ENCODE measurements at regions not wholly inside any gene's neighbourhood (a gene's known extent, or its start where the extent isn't known, plus 50 kb on each side); places are given as distances from the start of the nearest gene placed in this dataset.

GRCh38 chr19:16017138-16017490, 59.2 kb upstream of the TPM4 start:
- Histone ChIP-seq H3K27me3 (ENCODE audit: insufficient read depth, low read length) (no peaks in the 10 kb centered on the region), H3K9ac (ENCODE audit: low read length) (no peak overlapping the region), H3K79me2 (ENCODE audit: insufficient read depth, low read length) (no peaks in the 10 kb centered on the region), H4K20me1 (ENCODE audit: insufficient read depth) (no peaks in the 10 kb centered on the region), H3K27ac (ENCODE audit: low read depth, low read length) (no peak overlapping the region), H3K36me3 (ENCODE audit: control insufficient read depth in 1 of 2, insufficient read depth in 2 of 2, low read length in 2 of 2) (no peaks in the 10 kb centered on the region), H3K4me3 (replicated peaks in 1 of 2; ENCODE audit: low read depth in 1 of 2, low read length in 2 of 2) (no peak overlapping the region), H2AFZ (ENCODE audit: low read depth, low read length, poor library complexity, severe bottlenecking) (no peak overlapping the region), H3K9me3 (ENCODE audit: control insufficient read depth in 1 of 2, insufficient read depth in 1 of 2, low read depth in 1 of 2, low read length in 2 of 2) (no peaks in the 10 kb centered on the region), H3K4me2 (ENCODE audit: low read length) (no peak overlapping the region), H3K9me2 (ENCODE audit: insufficient read depth) (no peaks in the 10 kb centered on the region), H3K4me1 (ENCODE audit: control insufficient read depth in 1 of 2, insufficient read depth in 2 of 2, low read length in 2 of 2) (no peaks in the 10 kb centered on the region)
- RAD21 ChIA-PET (ENCODE audit: low non-redundant PET in 1 of 2, low total read pairs in 2 of 2, uncharacterized antibody in 2 of 2, unreplicated experiment in 2 of 2), result no interaction called here
- CTCF ChIA-PET, result no interaction called here
- BruUV-seq (replicated peaks), result no TSS peak
- ATAC-seq (no peak), DNase-seq (ENCODE audit: low read depth, low spot score) (no peak)
- intact Hi-C loops (cut with micrococcal nuclease), result no loop called here
- TF ChIP-seq EZH2 (IDR thresholded peaks at IDR 0.05), result no peak
- TF ChIP-seq RAD21 (IDR thresholded peaks at IDR 0.05; ENCODE audit: low read depth), result no peak
- TF ChIP-seq JUND (IDR thresholded peaks at IDR 0.05), result no peak
- TF ChIP-seq EGR1 (IDR thresholded peaks at IDR 0.05; ENCODE audit: low read depth), result no peak
- no peak for TF ChIP-seq CTCF (IDR thresholded peaks at IDR 0.05 in 2 of 3, conservative IDR thresholded peaks at IDR 0.05 in 1 of 3; ENCODE audit: borderline replicate concordance in 1 of 3, insufficient read depth in 1 of 3, low read depth in 2 of 3, low read length in 2 of 3)
- TF ChIP-seq SP1 (IDR thresholded peaks at IDR 0.05; ENCODE audit: low read depth), result no peak
- POLR2A ChIA-PET, result no interaction called here

- Histone ChIP-seq H3K79me2 (ENCODE audit: insufficient read depth, low read length) (no peaks in the 10 kb centered on the region), H3K4me1 (ENCODE audit: control insufficient read depth in 1 of 2, insufficient read depth in 2 of 2, low read length in 2 of 2) (no peaks in the 10 kb centered on the region), H4K20me1 (ENCODE audit: insufficient read depth) (no peaks in the 10 kb centered on the region), H3K9me3 (ENCODE audit: control insufficient read depth in 1 of 2, insufficient read depth in 1 of 2, low read depth in 1 of 2, low read length in 2 of 2) (no peaks in the 10 kb centered on the region), H3K4me2 (ENCODE audit: low read length) (no peak overlapping the region), H3K27me3 (ENCODE audit: insufficient read depth, low read length) (no peaks in the 10 kb centered on the region), H3K27ac (ENCODE audit: low read depth, low read length) (no peak overlapping the region), H3K4me3 (replicated peaks in 1 of 2; ENCODE audit: low read depth in 1 of 2, low read length in 2 of 2) (no peak overlapping the region), H3K36me3 (ENCODE audit: control insufficient read depth in 1 of 2, insufficient read depth in 2 of 2, low read length in 2 of 2) (no peaks in the 10 kb centered on the region), H3K9me2 (ENCODE audit: insufficient read depth) (no peaks in the 10 kb centered on the region), H2AFZ (ENCODE audit: low read depth, low read length, poor library complexity, severe bottlenecking) (no peak overlapping the region), H3K9ac (ENCODE audit: low read length) (no peak overlapping the region)
- POLR2A ChIA-PET, result no interaction called here
- CTCF ChIA-PET, result no interaction called here
- intact Hi-C loops (cut with micrococcal nuclease), result no loop called here
- BruUV-seq (replicated peaks), result no TSS peak
- no peak for ATAC-seq
- TF ChIP-seq EZH2phosphoT487 (IDR thresholded peaks at IDR 0.05; ENCODE audit: borderline replicate concordance) (no peak), SRF (IDR thresholded peaks at IDR 0.05; ENCODE audit: low read depth) (no peak), POLR2A (IDR thresholded peaks at IDR 0.05; ENCODE audit: borderline replicate concordance, extremely low read depth, insufficient read depth, insufficient read length) (no peak), TCF7L2 (IDR thresholded peaks at IDR 0.05; ENCODE audit: borderline replicate concordance, extremely low read depth, insufficient read depth, insufficient read length) (no peak), ZFX (IDR thresholded peaks at IDR 0.05) (no peak), ZNF274 (IDR thresholded peaks at IDR 0.05; ENCODE audit: low read depth, low read length) (no peak), ATF3 (IDR thresholded peaks at IDR 0.05) (no peak)
- DNase-seq (ENCODE audit: low read depth, low spot score), result no peak
- RAD21 ChIA-PET (ENCODE audit: low non-redundant PET in 1 of 2, low total read pairs in 2 of 2, uncharacterized antibody in 2 of 2, unreplicated experiment in 2 of 2), result no interaction called here
These were observed 58.1 kb upstream of the TPM4 start for GRCh38 chr19:16018106-16018755.

Measured in HCT116 (cell line).